ENCODE measurements at regions not wholly inside any gene's neighbourhood (a gene's known extent, or its start where the extent isn't known, plus 50 kb on each side); places are given as distances from the start of the nearest gene placed in this dataset.

GRCh38 chr9:93730648-93731047 lies 154.3 kb downstream of the PHF2 start:
- TF ChIP-seq CTCF (conservative IDR thresholded peaks at IDR 0.05) (no peak), ZFX (IDR thresholded peaks at IDR 0.05) (no peak)
- H3K27ac ChIP-seq = no peak overlapping the region

GRCh38 chr9:93730217-93730616 lies 153.8 kb downstream of the PHF2 start:
- no peak overlapping the region for H3K27ac ChIP-seq
- TF ChIP-seq CTCF (conservative IDR thresholded peaks at IDR 0.05) (no peak), ZFX (IDR thresholded peaks at IDR 0.05) (no peak)

Data from C4-2B (cell line).